IPS-11a (cell line): ENCODE measurements at regions not wholly inside any gene's neighbourhood (a gene's known extent, or its start where the extent isn't known, plus 50 kb on each side); places are given as distances from the start of the nearest gene placed in this dataset.
"Not testable (repeated sequence)": the region's sequence is repeated elsewhere in the genome, so short reads cannot be mapped to it uniquely, and the experiment has no call there.

Experiments used
- H3K4me3 ChIP-seq: one replicate; pipeline ENCODE4 v1.5.1; 2013; ENCODE audit warnings: low read depth, low read length, control low read depth

DNA sequence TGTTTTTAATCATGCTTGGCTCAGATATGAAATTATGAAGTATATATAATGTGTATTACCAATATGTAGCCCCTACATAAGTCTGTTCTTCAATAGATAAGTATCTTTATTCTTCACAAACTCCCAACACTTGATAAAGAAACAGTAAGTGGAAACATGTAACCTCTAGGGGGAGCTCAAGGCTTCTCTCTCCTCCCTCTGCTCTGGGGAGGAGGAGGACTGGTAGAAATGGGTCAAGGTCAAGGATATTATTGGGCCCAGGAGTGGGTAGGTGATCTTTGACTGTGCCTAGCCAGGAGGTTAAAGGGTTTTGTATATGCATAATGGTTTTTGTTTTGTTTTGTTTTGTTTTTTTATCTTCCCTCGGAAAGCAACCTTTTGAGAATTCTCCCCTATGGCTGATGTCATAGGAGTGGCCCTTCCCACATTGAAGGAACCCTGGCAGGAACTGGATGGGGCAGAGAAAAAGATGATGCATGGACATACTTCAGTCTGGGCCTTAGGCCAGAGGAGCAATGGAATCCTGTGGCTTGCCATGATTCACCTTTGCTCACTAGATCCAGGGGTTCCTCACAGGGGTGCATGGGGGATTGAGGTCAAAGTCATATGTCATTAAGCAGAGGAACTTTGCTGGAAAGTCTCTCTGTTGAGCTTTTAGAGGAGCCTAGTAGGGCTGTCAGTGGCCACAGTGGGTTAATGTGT lies 460.3 kb downstream of the MID1IP1 start:
- no peak overlapping the region for H3K4me3 ChIP-seq

DNA sequence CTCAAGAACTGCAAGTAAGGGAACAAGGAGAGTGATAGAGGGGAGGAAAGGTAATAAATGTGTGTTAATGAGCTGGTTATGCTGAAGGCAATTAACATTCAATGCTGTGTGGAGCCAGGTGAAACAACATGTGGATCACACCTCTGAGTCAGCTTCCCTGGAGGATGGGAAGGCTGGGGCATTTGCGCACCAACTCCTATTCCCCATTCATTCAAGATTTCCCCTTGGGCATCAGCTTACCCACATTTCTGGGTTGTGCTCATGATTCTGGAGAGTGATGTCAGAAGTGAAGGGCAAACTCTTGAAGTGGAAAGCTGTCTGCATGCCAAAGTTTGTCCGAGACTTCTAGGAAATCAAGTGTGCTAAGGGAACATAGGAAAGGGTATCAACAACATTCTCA lies 461.4 kb downstream of the MID1IP1 start:
- no peak overlapping the region for H3K4me3 ChIP-seq

DNA sequence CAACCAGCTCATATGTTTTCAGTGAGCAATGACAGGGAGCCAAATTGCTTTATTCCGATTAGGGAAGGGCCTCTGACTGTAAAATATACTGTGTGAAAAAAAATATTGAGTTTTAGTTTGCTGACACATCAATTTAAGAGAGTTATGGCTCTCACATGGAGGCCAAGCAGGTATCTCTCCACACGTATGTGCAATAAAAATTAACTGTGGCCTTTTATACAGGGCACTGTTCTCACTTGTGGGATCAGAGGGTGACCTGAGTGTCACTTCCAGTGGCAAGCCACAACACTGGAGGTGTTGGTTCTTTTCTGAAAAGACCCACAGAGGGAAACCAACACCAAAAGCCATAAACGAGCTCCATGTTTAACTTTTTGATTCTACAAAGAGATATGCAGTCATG lies 462.8 kb downstream of the MID1IP1 start:
- H3K4me3 ChIP-seq, result no peak overlapping the region

DNA sequence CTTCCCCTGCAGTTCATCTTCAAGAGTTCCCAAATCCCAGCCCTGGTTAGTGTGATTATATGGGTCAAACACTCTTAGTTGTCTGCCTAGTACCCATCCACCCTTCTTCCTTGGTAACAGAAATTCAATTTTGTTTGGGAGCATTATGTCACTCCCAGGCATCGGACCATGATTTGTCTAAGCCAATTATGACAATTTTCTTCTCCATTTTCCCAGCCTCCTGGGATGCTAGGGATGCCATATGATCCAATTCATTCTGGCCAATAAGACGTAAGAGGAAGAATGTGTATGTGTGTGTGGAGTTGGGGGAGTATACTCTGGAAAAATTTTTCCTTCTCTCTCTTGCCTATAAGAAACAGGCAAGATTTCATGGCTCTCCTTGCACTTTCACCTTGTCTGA lies 465.9 kb downstream of the MID1IP1 start:
- H3K4me3 ChIP-seq, result no peak overlapping the region

DNA sequence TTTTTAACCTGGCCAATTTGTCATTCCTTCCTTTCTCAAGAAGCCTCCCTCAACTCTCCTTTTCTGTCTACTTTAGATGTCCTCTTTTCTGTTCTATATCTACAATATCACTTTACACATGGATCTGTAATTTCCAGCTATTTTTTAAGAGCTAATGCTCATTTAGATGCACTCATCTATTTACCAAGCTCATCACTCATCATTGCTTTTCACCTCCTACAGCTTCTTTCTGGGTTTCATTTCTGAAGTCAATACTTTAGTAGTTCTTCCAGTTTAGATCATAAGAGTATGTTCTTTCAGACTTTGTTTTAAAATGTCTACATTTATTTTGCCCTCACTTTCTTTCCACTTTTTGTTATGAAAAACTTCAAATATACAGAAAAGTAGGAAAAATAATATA lies 466.9 kb downstream of the MID1IP1 start:
- H3K4me3 ChIP-seq, result no peak overlapping the region

DNA sequence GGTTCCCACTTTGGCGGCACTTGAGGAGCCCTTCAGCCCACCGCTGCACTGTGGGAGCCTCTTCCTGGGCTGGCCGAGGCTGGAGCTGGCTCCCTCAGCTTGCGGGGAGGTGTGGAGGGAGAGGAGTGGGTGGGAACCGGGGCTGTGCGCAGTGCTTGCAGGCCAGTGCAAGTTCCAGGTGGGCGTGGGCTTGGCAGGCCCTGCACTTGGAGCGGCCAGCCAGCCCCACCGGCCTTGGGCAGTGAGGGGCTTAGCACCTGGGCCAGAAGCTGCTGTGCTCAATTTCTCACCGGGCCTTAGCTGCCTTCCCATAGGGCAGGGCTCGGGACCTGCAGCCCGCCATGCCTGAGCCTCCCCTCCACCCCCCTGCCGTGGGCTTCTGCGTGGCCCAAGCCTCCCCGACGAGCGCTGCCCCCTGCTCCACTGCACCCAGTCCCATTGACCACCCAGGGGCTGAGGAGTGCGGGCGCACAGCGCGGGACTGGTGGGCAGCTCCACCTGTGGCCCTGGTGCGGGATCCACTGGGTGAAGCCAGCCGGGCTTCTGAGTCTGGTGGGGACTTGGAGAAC lies 474.3 kb downstream of the MID1IP1 start:
- H3K4me3 ChIP-seq, result no peak overlapping the region

DNA sequence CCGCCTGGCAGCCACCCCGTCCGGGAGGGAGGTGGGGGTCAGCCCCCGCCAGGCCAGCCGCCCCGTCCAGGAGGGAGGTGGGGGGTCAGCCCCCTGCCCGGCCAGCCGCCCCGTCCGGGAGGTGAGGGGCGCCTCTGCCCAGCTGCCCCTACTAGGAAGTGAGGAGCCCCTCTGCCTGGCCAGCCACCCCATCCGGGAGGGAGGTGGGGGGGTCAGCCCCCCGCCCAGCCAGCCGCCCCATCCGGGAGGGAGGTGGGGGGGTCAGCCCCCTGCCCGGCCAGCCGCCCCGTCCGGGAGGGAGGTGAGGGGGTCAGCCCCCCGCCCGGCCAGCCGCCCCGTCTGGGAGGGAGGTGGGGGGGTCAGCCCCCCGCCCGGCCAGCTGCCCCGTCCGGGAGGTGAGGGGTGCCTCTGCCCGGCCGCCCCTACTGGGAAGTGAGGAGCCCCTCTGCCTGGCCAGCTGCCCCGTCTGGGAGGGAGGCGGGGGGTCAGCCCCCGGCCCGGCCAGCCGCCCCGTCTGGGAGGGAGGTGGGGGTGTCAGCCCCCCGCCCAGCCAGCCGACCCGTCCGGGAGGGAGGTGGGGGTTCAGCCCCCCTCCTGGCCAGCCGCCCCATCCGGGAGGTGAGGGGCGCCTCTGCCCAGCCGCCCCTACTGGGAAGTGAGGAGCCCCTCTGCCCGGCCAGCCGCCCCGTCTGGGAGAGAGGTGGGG lies 476.6 kb downstream of the MID1IP1 start:
- not testable (repeated sequence) for H3K4me3 ChIP-seq

DNA sequence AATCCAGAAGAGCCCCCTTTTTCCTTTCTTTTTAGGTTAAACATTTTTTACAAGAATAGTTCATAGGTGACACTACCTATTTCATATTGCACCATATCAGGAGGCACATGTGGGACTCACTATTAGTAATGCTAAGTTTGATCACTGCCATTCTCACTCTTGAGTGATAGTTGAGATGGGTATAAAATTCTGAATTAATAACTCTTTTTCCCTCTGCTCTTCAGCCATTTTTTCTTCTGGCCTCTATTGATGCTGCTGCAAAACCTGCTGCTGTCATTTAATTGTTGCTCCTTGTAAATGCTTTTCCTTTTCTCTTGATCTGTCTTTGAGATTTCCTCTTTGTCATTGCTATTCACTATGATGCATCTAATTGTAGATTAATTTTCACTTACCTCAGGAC lies 482.0 kb downstream of the MID1IP1 start:
- no peak overlapping the region for H3K4me3 ChIP-seq

DNA sequence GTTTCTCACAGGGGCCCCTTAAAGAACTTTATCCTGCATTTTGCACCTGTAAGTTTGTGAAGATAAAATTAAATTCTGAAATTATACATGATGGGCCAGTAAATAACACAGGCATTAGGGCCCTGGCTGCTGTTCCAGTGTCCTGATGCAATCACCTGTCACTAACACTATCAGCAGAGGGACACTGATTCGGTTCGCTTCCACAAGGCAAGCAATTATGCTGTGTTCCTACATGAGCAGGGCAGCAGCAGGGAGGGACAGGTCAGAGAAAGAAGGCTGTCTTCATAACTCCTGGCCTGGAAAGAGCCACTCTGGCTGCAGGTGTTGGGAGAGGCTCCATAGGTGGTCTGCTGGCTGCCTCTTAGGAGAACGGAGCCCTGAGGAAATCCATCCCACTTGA lies 487.3 kb downstream of the MID1IP1 start:
- H3K4me3 ChIP-seq, result no peak overlapping the region

DNA sequence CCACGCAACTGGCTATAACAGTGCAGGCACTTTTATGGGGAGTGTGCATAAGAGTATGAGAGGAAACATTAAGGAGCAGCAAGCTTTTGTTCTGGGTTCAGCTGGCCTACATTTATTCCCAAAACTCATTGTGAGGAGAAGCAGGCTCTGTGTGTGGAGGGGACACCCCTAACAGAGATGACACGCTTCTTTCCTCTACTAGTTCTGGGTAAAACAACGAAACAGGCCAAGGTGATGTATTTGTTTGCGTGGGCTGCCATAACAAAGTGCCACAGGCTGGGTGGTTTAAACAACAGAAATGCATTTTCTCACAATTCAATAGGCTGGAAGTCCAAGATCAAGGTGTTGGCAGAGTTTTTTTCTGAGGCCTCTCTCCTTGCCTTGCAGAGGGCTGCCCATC lies 488.6 kb downstream of the MID1IP1 start:
- H3K4me3 ChIP-seq, result no peak overlapping the region

DNA sequence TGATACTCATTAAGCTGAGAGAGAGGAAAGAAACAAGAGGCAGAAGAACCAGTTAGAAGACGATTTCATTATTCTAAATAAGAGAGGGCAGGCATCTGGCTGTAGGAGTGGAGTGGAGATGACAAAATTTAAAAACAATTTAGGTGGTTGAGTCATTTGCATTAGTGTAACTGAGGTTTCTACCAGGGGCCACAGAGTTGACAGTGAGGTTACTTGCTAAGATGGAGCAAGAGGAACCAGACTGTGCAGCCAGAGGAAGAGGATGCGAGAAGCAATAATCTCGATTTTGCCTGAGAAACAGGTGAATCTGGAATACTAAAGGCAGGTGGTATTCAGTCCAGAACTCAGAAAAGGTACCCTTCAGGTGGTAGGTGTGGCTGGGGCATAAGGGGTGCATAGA lies 491.9 kb downstream of the MID1IP1 start:
- H3K4me3 ChIP-seq, result no peak overlapping the region

DNA sequence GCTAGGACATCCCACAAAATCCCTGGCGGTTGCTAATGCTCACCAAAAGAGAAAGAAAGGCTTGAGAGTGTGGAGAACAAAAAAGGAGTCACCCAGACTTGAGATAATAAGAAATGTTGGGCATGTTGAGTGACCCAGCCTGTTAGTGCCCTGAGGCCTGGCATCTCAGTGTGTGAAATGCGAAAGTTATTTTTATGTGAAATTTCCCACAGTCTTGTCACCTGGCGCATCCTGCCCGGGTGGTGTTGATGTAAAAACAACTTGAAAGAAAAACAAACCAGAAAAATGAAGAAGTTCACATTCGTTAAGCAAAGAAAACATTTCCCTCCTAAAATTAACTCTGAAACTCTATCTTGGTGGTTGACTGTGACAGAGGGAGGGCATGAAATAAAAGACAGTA lies 495.2 kb downstream of the MID1IP1 start:
- no peak overlapping the region for H3K4me3 ChIP-seq

DNA sequence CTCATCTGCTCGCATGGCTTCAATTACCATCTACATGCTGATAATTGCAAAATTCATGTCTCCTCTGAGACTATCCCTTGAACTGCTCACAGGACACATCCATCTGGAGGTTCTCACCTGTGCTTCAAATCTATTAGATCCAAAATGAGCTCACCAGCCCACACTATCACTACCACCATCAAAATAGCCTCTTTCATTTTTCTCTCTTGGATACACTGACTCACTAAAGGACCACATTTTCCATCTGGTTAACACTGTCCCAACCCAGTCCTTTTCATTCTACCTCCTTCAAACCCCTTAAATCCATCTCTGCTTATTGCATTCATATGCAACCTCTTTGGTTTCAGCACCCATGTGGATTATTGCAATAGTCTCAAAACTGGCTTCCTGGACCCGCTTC lies 497.6 kb downstream of the MID1IP1 start:
- H3K4me3 ChIP-seq, result no peak overlapping the region

DNA sequence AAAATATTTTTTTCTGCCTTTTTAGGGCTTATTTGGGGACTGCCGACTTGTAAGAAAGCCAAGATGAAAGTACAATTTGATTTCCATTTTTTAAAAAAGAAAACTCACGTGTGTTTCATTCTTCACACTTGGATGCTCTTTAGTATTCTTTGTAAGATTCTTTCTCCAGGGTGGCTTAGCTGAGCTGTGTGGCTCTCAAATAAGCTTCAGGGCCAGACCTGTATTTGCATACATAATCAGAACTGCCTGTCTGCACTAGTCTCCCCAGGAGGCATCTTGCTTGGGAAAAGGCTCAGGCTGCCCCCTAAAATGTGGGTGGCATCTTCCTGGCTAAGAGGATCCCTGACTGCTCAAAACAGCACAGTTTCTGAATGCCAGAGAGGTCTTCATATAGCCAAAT lies 498.4 kb downstream of the MID1IP1 start:
- H3K4me3 ChIP-seq, result no peak overlapping the region

DNA sequence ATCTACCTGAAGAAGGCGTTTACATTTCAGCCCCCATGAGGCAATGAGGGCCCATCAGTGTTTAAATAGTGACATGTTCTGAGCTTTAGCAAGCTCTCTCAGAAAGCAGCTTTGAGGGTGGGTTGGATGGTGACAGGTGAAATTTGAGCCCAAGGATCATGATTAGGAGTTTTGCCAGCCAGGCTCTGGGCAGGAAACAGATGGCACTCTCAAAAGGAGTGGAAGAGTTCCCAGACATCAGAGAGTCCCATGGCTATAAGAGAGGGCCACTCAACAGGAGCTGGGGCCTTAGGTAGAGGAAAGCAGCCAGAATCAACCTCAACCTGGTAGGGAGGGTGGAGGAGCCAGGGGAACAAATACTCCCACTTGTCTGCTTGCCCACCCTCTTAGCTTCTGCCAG lies 499.8 kb downstream of the MID1IP1 start:
- no peak overlapping the region for H3K4me3 ChIP-seq

DNA sequence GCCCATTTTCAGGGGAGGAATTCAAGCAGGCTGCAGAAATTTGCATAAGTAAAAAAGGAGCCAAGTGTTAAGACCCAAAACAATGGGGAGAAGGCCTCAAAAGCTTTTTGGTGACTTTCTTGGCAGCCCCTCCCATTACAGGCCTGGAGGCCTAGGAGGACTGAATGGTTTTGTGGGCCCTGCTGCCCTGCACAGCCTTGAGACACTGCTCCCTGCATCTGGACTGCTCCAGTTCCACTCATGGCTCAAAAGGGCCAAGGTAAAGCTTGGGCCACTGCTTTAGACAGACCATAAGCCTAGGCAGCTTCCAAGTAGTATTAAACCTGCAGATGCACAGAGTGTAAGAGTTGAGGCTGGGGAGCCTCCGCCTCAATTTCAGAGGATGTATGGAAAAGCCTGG lies 501.6 kb downstream of the MID1IP1 start:
- H3K4me3 ChIP-seq, result no peak overlapping the region

DNA sequence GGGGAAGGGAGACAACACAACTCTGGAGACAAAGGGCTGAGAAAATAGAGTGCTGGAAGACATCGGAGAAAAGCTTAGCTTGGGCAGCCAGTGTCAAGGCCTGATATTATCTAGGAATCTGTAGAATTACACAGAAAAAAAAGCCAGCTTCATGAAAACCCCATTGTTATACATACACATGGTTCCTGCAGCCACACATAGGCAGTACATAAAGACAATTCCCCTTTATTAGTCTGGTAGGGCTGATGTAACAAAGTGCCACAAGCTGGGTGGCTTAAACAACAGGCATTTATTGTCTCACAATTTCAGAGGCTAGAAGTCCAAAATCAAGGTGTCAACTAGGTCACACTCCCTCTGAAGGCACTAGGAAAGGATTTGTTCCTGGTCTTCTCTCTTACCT lies 503.5 kb downstream of the MID1IP1 start:
- H3K4me3 ChIP-seq, result no peak overlapping the region

DNA sequence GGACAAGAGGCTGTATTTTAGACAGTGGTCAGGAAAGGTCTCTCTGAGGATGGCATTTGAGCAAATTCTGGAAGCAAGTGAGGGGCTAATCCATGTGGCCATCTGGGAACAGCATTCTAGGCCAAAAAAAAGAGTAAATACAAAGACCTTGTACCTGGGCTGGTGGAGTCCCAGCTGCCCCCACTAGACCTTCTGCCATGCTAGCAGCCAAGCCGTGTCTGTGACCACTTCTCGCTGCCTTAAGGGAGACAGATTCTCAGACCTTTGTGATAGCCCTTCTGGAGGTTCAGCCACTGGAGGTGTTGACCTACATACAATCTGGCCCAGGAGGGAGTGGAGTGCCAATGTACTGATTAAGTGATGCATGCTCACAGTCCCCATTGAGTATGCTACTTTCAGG lies 506.2 kb downstream of the MID1IP1 start:
- H3K4me3 ChIP-seq, result no peak overlapping the region

DNA sequence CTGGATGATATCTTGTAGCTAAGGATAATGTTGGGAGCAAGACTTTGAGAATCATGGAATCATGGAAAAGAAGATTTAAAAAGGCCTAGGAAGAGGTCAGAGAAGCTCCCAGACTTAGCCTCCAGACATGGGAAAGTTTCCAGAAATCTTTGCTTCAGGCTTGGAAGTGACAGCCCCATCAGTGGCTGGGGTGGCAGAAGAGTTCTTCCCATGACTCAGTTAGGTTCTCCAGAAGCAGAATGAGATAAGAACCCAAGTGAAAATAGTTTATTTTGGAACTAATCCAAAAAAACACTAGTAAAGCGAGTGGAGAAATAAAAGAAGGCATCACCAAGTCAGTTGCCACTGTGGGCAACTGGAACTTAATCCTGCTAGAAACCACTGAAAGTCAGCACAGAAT lies 506.9 kb downstream of the MID1IP1 start:
- H3K4me3 ChIP-seq, result no peak overlapping the region

DNA sequence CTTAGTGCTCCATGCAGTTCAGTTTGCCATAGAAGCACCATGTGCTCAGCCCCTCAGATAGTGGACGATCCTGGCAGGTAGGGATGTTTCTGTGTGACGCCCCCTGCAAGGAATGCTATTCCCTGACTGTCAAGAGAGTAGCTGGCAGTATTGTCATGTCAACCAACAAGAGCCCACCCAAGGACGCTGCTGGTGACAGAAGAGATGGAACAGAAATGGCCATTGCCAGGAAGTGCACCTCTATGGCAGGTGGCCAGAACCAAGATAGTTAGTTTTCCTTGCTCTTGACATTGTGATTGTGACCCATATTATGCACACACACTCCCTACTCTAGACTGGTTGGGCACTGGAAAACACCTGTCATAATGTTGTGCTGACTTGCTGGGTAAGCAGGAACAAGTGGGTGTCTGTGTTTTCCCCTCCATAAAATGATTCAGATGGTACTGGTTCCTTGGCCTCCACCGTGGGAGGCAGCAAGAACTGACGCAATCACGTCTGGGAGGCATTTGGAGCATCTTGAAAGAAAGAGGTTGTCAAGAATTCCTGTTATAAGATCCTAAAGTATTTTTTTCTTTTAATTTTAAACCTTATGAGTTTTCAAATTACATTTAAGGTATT lies 507.9 kb downstream of the MID1IP1 start:
- H3K4me3 ChIP-seq, result no peak overlapping the region

DNA sequence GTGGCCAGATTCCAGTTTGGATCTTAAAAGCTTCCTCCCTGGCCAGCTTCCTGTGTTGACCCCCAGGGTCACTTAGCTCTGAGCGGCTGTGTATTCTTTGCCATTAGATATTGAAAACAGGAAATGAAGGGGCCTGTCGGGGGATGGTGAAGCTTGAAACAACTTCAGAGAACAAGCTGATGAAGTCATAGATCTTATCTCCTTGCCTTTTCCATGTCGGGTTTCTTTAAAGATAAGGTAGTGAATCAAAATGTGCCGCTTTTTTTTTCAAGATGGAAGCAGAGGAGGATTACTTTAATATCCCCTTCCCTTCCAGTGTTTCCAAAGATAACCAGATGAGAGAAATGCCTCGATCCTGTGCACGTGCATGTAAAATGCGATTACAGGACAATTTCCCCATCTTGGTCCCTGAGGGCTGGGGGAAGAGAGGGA lies 508.5 kb downstream of the MID1IP1 start:
- no peak overlapping the region for H3K4me3 ChIP-seq

DNA sequence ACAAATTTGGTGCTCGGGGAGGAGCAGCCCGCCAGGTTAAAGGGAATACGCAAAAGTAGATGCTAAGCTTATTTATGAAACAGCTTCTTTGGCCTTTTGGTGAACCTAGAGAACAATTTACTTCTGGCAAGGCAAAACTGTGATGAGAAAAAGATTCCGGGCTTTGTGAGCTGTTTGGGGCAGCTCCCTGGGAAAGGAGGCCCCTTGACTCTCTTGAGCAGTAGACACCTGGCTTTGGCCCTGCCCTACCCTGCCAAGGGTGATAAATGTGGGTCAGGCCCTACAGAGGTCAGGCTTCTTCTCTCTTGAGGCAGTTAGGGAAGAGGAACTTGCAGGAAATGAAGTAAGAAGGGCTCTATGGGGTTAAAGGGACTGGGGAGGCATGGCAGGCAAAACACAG lies 509.6 kb downstream of the MID1IP1 start:
- no peak overlapping the region for H3K4me3 ChIP-seq
